Stomach smooth muscle (tissue), 2 donors: ENCODE measurements at regions not wholly inside any gene's neighbourhood (a gene's known extent, or its start where the extent isn't known, plus 50 kb on each side); places are given as distances from the start of the nearest gene placed in this dataset.

ENCODE experiments used
- H3K27ac ChIP-seq: one replicate; pipeline ENCODE4 v1.7.0; 2013; ENCODE audit warnings: mild to moderate bottlenecking, low read length, inconsistent platforms
- H3K27me3 ChIP-seq, 2 donors: one replicate each; pipeline ENCODE4 v1.7.0; 2013; ENCODE audit warnings: low read length in 2 of 2; ENCODE audit not compliant: insufficient read depth in 2 of 2, control insufficient read depth in 1 of 2
- H3K36me3 ChIP-seq, 2 donors: one replicate each; pipeline ENCODE4 v1.7.0; 2013; ENCODE audit warnings: low read length in 2 of 2; ENCODE audit not compliant: control insufficient read depth in 2 of 2, insufficient read depth in 2 of 2
- H3K4me1 ChIP-seq: one replicate; pipeline ENCODE4 v1.7.0; 2013; ENCODE audit warnings: low read length; ENCODE audit not compliant: control insufficient read depth, insufficient read depth
- H3K4me3 ChIP-seq, 2 donors: one replicate each; pipeline ENCODE4 v1.7.0; 2013; ENCODE audit warnings: low read length in 2 of 2
- H3K9ac ChIP-seq, 2 donors: one replicate each; pipeline ENCODE4 v1.7.0; 2013; ENCODE audit warnings: low read length in 2 of 2, mild to moderate bottlenecking in 1 of 2
- H3K9me3 ChIP-seq, 2 donors: one replicate each; pipeline ENCODE4 v1.7.0; 2013; ENCODE audit warnings: low read length in 2 of 2; ENCODE audit not compliant: control insufficient read depth in 2 of 2
- donor health status: healthy.
- donor health status: Pancreatic carcinoma.

- H3K9ac ChIP-seq, result no peak overlapping the region
- no peaks in the 10 kb centered on the region for H3K9me3 ChIP-seq
- H3K36me3 ChIP-seq, result no peaks in the 10 kb centered on the region
- no peaks in the 10 kb centered on the region for H3K27me3 ChIP-seq
- H3K4me3 ChIP-seq, result no peak overlapping the region
- H3K4me1 ChIP-seq, result peaks cover 5% of the 10 kb centered on the region
- H3K27ac ChIP-seq, result no peak overlapping the region
Measured at GRCh38 chr5:61653807-61654580, 321.9 kb downstream of the ZSWIM6 start.

DNA sequence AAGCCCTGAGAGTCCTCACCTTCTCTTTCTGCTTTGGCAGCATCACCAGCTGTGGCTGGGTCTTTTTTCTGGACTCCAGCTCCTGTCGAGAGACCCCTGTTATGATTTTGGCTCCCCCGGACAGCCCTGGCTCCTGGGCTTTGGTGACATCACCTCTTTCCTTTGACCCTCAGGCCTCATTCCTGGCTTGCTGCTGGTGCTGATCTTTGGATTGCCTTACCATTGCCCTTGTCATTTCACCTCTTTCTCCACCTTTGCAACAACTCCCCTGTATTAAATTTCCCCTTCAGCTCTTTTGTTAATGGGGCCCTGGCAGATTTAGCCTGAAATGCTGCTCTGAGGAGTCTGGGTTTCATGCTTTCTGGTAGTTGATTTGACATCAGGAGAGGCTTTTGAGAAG lies 322.8 kb downstream of the ZSWIM6 start:
- Histone ChIP-seq H3K27me3 (no peaks in the 10 kb centered on the region), H3K4me3 (no peak overlapping the region), H3K4me1 (peaks cover 5% of the 10 kb centered on the region), H3K9ac (no peak overlapping the region), H3K27ac (no peak overlapping the region), H3K9me3 (no peaks in the 10 kb centered on the region), H3K36me3 (no peaks in the 10 kb centered on the region)

DNA sequence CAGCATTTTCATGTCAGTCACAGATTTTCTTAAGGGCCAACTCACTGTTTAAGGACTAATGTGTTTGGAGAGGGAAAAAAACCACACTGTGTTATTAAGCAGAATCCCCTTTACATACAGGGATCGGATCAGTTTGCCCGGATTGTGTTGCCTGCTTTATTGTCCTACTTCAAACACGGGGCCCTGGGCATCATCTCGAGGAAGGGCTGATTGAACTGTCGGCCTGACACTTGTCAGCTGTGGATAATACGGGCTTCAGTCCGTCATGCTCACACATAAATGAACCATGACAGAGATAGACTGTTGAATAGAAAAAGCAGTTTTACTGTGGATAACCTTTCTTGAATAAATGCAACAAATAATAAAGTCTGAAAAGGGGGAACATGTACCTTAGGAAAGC lies 325.0 kb downstream of the ZSWIM6 start:
- H3K9ac ChIP-seq, result no peak overlapping the region
- no peaks in the 10 kb centered on the region for H3K36me3 ChIP-seq
- H3K4me1 ChIP-seq, result peaks cover 5% of the 10 kb centered on the region
- H3K27me3 ChIP-seq, result no peaks in the 10 kb centered on the region
- H3K9me3 ChIP-seq, result no peaks in the 10 kb centered on the region
- no peak overlapping the region for H3K4me3 ChIP-seq
- no peak overlapping the region for H3K27ac ChIP-seq

DNA sequence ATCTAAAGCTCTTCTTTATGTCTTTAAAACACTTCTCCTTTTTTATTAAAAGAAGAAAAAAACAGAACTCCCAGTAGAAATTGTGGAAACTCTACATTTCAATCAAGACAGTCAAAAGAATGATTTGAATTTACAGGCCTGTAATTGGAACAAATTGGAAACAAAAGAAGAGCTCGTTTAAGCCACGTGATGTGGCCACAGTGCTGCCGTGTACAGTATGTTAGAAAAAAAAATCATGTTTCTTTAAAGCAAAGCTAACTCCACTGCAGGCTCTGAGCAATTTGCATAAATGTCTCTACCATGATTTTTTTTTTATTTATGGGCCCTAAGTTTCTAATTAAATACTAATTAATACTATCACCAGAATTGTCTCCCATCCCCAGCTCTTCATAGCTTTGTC lies 325.6 kb downstream of the ZSWIM6 start:
- H3K4me3 ChIP-seq, result no peak overlapping the region
- no peaks in the 10 kb centered on the region for H3K27me3 ChIP-seq
- no peak overlapping the region for H3K9ac ChIP-seq
- peaks cover 5% of the 10 kb centered on the region for H3K4me1 ChIP-seq
- H3K36me3 ChIP-seq, result no peaks in the 10 kb centered on the region
- no peak overlapping the region for H3K27ac ChIP-seq
- H3K9me3 ChIP-seq, result no peaks in the 10 kb centered on the region

GRCh38 chr5:61658592-61659008 lies 326.5 kb downstream of the ZSWIM6 start:
- Histone ChIP-seq H3K36me3 (no peaks in the 10 kb centered on the region), H3K27me3 (no peaks in the 10 kb centered on the region), H3K9me3 (no peaks in the 10 kb centered on the region), H3K9ac (no peak overlapping the region), H3K27ac (no peak overlapping the region), H3K4me1 (peaks cover 5% of the 10 kb centered on the region), H3K4me3 (no peak overlapping the region)

GRCh38 chr5:61659221-61659696 lies 327.2 kb downstream of the ZSWIM6 start:
- no peak overlapping the region for H3K4me3 ChIP-seq

DNA sequence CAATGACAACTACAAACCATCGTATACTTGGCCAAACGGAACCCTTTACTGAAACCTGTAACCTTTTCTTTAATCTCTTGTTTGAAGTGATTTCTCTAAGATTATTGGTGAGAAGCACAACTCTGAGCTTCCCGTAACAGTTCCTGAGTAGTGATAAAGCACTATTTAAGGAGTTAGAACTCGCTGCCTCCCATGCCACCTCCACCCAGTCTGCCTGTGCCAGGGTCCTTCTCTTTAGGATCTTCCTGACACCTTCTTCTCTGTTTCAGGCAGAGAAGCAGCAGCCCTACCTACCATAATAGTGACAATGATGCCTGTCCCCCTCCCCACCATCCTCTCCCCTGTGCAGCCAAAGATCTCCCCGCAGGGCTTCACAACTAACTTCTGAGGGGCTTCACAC lies 330.6 kb downstream of the ZSWIM6 start:
- H3K4me1 ChIP-seq, result peaks cover 5% of the 10 kb centered on the region
- no peak overlapping the region for H3K9ac ChIP-seq
- H3K27me3 ChIP-seq, result no peaks in the 10 kb centered on the region
- H3K4me3 ChIP-seq, result no peak overlapping the region
- H3K27ac ChIP-seq, result no peak overlapping the region
- H3K9me3 ChIP-seq, result no peaks in the 10 kb centered on the region
- no peaks in the 10 kb centered on the region for H3K36me3 ChIP-seq

More at GRCh38 chr5:61659221-61659696, 327.2 kb downstream of the ZSWIM6 start:
- no peaks in the 10 kb centered on the region for H3K36me3 ChIP-seq
- no peaks in the 10 kb centered on the region for H3K27me3 ChIP-seq
- H3K4me1 ChIP-seq, result peaks cover 5% of the 10 kb centered on the region
- no peak overlapping the region for H3K27ac ChIP-seq
- no peaks in the 10 kb centered on the region for H3K9me3 ChIP-seq
- H3K9ac ChIP-seq, result no peak overlapping the region

DNA sequence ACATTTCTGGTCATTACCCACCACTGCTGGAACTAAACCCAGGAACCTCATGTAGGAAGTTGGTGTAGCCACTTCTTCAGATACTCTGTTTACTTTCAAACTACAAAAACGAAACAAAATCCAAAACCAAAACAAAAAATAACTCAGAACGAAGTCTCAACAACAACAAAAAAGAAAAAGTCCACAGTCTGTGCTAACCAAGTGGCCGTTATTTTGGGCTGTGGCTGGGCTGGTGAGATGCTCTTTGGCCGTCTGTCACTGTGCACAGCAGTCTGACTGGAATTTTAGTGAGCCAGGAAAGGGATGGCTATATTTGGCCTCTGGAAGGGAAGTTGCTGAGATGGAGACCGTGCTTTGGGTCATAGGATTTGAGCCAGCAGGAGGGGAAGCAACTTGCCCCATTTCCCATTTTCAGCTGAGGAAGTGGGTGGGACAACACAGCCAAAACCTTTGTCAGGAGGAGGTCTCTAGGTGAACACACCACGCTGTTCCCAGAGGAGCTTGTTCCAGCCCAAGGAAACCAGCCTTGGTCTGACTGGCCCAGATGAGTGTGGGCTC lies 334.1 kb downstream of the ZSWIM6 start:
- Histone ChIP-seq H3K27me3 (no peaks in the 10 kb centered on the region), H3K36me3 (no peaks in the 10 kb centered on the region), H3K9ac (no peak overlapping the region), H3K27ac (no peak overlapping the region), H3K9me3 (no peaks in the 10 kb centered on the region), H3K4me1 (no peaks in the 10 kb centered on the region), H3K4me3 (no peak overlapping the region)

GRCh38 chr5:61667525-61668218 lies 335.6 kb downstream of the ZSWIM6 start:
- Histone ChIP-seq H3K9me3 (no peaks in the 10 kb centered on the region), H3K9ac (no peak overlapping the region), H3K4me3 (no peak overlapping the region), H3K27me3 (no peaks in the 10 kb centered on the region), H3K36me3 (no peaks in the 10 kb centered on the region), H3K4me1 (no peaks in the 10 kb centered on the region), H3K27ac (no peak overlapping the region)

GRCh38 chr5:61669531-61669930 lies 337.5 kb downstream of the ZSWIM6 start:
- no peaks in the 10 kb centered on the region for H3K4me1 ChIP-seq
- H3K9ac ChIP-seq, result no peak overlapping the region
- H3K4me3 ChIP-seq, result no peak overlapping the region
- no peaks in the 10 kb centered on the region for H3K9me3 ChIP-seq
- H3K36me3 ChIP-seq, result no peaks in the 10 kb centered on the region
- no peaks in the 10 kb centered on the region for H3K27me3 ChIP-seq
- no peak overlapping the region for H3K27ac ChIP-seq

DNA sequence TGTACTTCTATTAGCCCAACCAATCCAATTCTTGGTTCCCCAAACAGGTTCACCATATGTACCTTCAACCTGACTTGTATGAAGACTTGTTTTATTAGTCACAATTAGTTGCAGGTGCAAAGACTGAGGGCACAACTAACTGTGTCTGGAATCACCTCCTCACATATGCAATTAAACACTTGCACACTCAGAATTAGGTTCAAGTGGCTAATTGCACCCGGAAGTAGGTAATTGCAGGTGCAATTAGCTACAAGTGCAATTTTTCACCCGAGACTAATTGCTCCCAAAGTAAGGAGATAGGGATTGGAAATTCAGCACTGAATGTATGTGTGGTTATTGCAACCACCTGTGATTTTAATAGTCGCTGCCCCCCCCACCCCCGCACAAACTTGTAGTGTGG lies 338.9 kb downstream of the ZSWIM6 start:
- no peaks in the 10 kb centered on the region for H3K4me1 ChIP-seq
- no peaks in the 10 kb centered on the region for H3K36me3 ChIP-seq
- H3K27me3 ChIP-seq, result no peaks in the 10 kb centered on the region
- no peak overlapping the region for H3K27ac ChIP-seq
- no peaks in the 10 kb centered on the region for H3K9me3 ChIP-seq
- H3K9ac ChIP-seq, result no peak overlapping the region
- no peak overlapping the region for H3K4me3 ChIP-seq
